MM.1S (cell line): ENCODE measurements at regions not wholly inside any gene's neighbourhood (a gene's known extent, or its start where the extent isn't known, plus 50 kb on each side); places are given as distances from the start of the nearest gene placed in this dataset.

Source experiments
- CTCF ChIP-seq: fragments of 300-600 bp; sonication (generic); IDR thresholded peaks from 2 replicates; pipeline ENCODE4 v1.5.1; 2016; ENCODE audit warnings: antibody characterized with exemption, low read length, mixed read lengths
- EZH2 ChIP-seq: fragments of 300-600 bp; sonication (generic); optimal IDR thresholded peaks from 2 replicates; pipeline ENCODE3; 2017; ENCODE audit warnings: low read depth, mild to moderate bottlenecking, antibody characterized with exemption, low read length, mixed read lengths
- EZH2phosphoT487 ChIP-seq: fragments of 300-600 bp; sonication (generic); IDR thresholded peaks from 2 replicates; pipeline ENCODE4 v1.6.1; 2018; ENCODE audit warnings: antibody characterized with exemption, low read length

GRCh38 chr3:152524198-152525140 lies 255.7 kb downstream of the MBNL1 start:
- TF ChIP-seq CTCF: peak; percentile 88
- TF ChIP-seq EZH2: no peak
- TF ChIP-seq EZH2phosphoT487: no peak
